ENCODE measurements at regions not wholly inside any gene's neighbourhood (a gene's known extent, or its start where the extent isn't known, plus 50 kb on each side); places are given as distances from the start of the nearest gene placed in this dataset.

DNA sequence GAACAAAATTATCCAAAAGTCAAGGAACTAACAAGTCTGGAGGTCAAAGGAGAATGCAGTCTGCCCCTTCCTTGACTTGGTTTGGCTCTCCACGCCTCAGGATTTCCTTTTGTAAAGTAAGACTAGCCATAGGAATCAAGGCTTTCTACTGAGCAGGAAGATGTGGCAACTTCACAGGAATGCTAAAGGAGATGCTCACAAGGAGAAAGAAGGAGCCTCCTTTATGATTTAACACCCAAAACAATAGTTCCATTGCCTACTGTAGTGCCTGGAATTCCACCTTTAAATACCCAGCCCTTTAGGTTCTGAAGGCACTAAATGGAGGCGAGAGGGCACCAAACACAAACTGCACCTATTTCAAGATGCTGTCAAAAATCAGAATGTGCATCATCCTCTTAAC lies 176.3 kb upstream of the NFIA start:
- Mint-ChIP-seq H3K9me3 (no peaks in the 10 kb centered on the region), H3K36me3 (ENCODE audit: low read depth) (no peaks in the 10 kb centered on the region), H3K27ac (no peak overlapping the region), H3K4me3 (no peak overlapping the region), H3K27me3 (no peaks in the 10 kb centered on the region), H3K4me1 (no peaks in the 10 kb centered on the region)
- ChIA-PET CTCF (no interaction called here), POLR2A (no interaction called here)
- DNase-seq (no peak), ATAC-seq (ENCODE audit: low read depth) (no peak)
- intact Hi-C loops (cut with micrococcal nuclease) = no loop called here
- TF ChIP-seq, protein P1, sequence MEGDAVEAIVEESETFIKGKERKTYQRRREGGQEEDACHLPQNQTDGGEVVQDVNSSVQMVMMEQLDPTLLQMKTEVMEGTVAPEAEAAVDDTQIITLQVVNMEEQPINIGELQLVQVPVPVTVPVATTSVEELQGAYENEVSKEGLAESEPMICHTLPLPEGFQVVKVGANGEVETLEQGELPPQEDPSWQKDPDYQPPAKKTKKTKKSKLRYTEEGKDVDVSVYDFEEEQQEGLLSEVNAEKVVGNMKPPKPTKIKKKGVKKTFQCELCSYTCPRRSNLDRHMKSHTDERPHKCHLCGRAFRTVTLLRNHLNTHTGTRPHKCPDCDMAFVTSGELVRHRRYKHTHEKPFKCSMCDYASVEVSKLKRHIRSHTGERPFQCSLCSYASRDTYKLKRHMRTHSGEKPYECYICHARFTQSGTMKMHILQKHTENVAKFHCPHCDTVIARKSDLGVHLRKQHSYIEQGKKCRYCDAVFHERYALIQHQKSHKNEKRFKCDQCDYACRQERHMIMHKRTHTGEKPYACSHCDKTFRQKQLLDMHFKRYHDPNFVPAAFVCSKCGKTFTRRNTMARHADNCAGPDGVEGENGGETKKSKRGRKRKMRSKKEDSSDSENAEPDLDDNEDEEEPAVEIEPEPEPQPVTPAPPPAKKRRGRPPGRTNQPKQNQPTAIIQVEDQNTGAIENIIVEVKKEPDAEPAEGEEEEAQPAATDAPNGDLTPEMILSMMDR (IDR thresholded peaks at IDR 0.05) = no peak

DNA sequence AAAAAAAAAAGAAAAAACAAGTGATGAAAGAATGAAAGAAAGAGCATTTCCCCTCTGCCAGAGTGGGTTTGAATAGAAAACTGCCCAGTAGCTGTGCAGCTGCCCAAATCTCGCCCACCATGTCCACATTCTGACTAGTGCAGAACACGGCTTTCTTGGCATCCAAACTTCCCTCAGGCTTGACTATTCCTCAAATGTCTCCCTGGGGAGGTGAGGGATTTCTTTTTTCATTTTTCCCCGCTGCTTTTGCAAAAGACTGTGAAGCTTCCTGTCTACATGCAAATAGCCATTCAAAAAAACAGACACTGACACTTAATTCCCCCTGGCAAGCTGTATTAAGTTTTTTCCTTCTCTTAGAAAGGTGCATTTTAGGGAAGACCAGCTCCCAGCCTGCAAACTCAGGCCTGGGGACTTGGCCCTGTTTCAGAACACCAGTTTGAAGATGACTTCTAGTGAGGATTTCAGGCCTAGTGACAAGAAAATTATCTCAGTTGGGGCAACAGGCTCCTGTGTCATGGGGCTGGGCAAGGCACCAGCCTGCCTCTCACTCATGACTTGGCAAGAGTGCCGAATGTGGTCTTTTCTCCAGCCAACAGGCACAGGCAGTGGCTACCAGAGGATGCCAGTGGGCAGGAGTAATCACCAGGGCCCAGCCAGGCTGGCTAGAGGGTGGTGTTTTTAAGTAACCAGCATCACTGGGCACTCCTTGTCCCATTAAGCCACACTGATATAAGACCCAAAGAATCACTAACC lies 178.1 kb upstream of the NFIA start:
- Mint-ChIP-seq H3K36me3 (ENCODE audit: low read depth) (no peaks in the 10 kb centered on the region), H3K27ac (no peak overlapping the region), H3K9me3 (no peaks in the 10 kb centered on the region), H3K4me3 (no peak overlapping the region), H3K27me3 (no peaks in the 10 kb centered on the region), H3K4me1 (no peaks in the 10 kb centered on the region)
- intact Hi-C loops (cut with micrococcal nuclease) = no loop called here
- TF ChIP-seq, protein P1 (IDR thresholded peaks at IDR 0.05) = no peak
- ATAC-seq (ENCODE audit: low read depth) (no peak), DNase-seq (no peak)
- POLR2A ChIA-PET = no interaction called here
- CTCF ChIA-PET = no interaction called here

DNA sequence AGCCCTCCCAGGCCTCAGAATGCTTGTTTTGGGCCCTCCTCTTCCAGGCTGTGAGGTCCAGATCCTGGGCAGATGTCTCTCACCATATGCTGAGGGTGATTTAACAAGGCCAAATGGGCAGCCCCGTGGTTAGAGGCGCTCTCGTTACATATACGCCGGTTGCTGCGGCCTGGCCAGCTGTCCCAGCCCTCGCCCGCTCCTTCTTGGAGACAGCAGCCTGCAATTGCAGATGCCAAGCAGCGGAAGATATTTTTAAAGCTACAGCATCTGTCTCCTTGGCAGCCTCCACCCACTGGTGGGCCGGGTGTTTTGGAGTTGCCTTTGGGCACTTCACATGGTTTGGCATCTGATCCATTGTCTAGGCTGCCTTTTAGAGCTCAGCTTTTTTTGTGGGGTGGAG lies 178.8 kb upstream of the NFIA start:
- ATAC-seq (ENCODE audit: low read depth) (no peak), DNase-seq (no peak)
- no peak overlapping the region for H3K27ac Mint-ChIP-seq
- no peaks in the 10 kb centered on the region for H3K36me3 Mint-ChIP-seq (ENCODE audit: low read depth)
- no peaks in the 10 kb centered on the region for H3K4me1 Mint-ChIP-seq
- H3K4me3 Mint-ChIP-seq = no peak overlapping the region
- intact Hi-C loops (cut with micrococcal nuclease) = no loop called here
- no peaks in the 10 kb centered on the region for H3K27me3 Mint-ChIP-seq
- ChIA-PET CTCF (no interaction called here), POLR2A (no interaction called here)
- TF ChIP-seq, protein P1 (IDR thresholded peaks at IDR 0.05) = no peak
- no peaks in the 10 kb centered on the region for H3K9me3 Mint-ChIP-seq

DNA sequence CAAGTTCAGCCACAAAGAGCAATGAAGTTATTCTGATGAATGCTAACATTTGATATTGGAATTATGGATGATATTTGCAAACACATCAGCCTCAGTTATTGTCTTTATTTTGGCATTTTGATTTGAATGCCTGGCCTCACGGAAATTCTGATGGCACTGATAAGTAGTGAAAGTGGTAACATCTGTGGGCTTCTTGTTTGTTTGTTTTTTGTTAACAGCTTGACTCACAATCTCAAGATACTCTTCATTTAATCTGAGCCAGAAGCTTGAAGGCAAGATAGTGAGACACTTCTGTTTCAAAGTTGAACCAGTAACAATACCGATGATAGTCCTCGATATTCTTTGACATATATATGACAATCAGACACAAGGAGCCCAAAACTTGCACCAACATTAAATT lies 182.9 kb upstream of the NFIA start:
- H3K27ac Mint-ChIP-seq = no peak overlapping the region
- ChIA-PET CTCF (no interaction called here), POLR2A (no interaction called here)
- no peaks in the 10 kb centered on the region for H3K9me3 Mint-ChIP-seq
- ATAC-seq (ENCODE audit: low read depth) (no peak), DNase-seq (no peak)
- H3K4me3 Mint-ChIP-seq = no peak overlapping the region
- H3K4me1 Mint-ChIP-seq = no peaks in the 10 kb centered on the region
- TF ChIP-seq, protein P1 (IDR thresholded peaks at IDR 0.05) = no peak
- H3K36me3 Mint-ChIP-seq (ENCODE audit: low read depth) = no peaks in the 10 kb centered on the region
- no peaks in the 10 kb centered on the region for H3K27me3 Mint-ChIP-seq
- intact Hi-C loops (cut with micrococcal nuclease) = no loop called here

DNA sequence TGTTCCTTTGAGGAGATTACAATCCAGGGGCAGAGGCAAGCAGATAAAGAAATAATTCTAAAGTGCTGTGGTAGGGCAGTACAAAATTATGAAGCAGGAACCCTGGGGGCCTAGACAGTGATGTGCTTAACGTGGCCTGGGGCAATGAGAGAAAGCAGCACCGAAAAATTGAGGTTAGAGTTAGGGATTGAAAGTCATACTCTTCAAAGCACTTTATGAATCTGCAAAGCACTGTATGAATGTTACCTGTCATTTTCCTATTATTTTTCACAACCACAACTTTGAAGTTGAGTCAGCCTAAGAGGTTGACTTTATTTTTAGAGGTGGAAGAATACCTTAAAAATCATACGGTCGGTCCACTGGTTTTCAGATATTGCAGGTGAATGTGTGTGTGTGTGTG lies 183.4 kb upstream of the NFIA start:
- H3K4me1 Mint-ChIP-seq = no peaks in the 10 kb centered on the region
- ChIA-PET POLR2A (no interaction called here), CTCF (no interaction called here)
- intact Hi-C loops (cut with micrococcal nuclease) = no loop called here
- no peaks in the 10 kb centered on the region for H3K27me3 Mint-ChIP-seq
- no peak overlapping the region for H3K27ac Mint-ChIP-seq
- TF ChIP-seq, protein P1 (IDR thresholded peaks at IDR 0.05) = no peak
- ATAC-seq (ENCODE audit: low read depth) (no peak), DNase-seq (no peak)
- H3K36me3 Mint-ChIP-seq (ENCODE audit: low read depth) = no peaks in the 10 kb centered on the region
- no peaks in the 10 kb centered on the region for H3K9me3 Mint-ChIP-seq
- H3K4me3 Mint-ChIP-seq = no peak overlapping the region
